ENCODE measurements at regions not wholly inside any gene's neighbourhood (a gene's known extent, or its start where the extent isn't known, plus 50 kb on each side); places are given as distances from the start of the nearest gene placed in this dataset.

GRCh38 chr6:8664070-8664469, 228.7 kb upstream of the SLC35B3 start:
- no peak overlapping the region for H3K27ac ChIP-seq (ENCODE audit: low read length)
- no peak overlapping the region for H3K4me3 ChIP-seq (ENCODE audit: low read depth in 2 of 2, low read length in 2 of 2)
- no peaks in the 10 kb centered on the region for H3K27me3 ChIP-seq (ENCODE audit: control insufficient read depth, insufficient read depth, low read length)
- ATAC-seq (no peak), DNase-seq (ENCODE audit: low read depth, low spot score) (no peak)
- ChIA-PET POLR2A (no interaction called here), CTCF (no interaction called here)
- no peaks in the 10 kb centered on the region for H3K36me3 ChIP-seq (ENCODE audit: control insufficient read depth, insufficient read depth, low read length)
- no peaks in the 10 kb centered on the region for H3K4me1 ChIP-seq (ENCODE audit: control insufficient read depth, insufficient read depth, low read length)
- TF ChIP-seq, protein P1, sequence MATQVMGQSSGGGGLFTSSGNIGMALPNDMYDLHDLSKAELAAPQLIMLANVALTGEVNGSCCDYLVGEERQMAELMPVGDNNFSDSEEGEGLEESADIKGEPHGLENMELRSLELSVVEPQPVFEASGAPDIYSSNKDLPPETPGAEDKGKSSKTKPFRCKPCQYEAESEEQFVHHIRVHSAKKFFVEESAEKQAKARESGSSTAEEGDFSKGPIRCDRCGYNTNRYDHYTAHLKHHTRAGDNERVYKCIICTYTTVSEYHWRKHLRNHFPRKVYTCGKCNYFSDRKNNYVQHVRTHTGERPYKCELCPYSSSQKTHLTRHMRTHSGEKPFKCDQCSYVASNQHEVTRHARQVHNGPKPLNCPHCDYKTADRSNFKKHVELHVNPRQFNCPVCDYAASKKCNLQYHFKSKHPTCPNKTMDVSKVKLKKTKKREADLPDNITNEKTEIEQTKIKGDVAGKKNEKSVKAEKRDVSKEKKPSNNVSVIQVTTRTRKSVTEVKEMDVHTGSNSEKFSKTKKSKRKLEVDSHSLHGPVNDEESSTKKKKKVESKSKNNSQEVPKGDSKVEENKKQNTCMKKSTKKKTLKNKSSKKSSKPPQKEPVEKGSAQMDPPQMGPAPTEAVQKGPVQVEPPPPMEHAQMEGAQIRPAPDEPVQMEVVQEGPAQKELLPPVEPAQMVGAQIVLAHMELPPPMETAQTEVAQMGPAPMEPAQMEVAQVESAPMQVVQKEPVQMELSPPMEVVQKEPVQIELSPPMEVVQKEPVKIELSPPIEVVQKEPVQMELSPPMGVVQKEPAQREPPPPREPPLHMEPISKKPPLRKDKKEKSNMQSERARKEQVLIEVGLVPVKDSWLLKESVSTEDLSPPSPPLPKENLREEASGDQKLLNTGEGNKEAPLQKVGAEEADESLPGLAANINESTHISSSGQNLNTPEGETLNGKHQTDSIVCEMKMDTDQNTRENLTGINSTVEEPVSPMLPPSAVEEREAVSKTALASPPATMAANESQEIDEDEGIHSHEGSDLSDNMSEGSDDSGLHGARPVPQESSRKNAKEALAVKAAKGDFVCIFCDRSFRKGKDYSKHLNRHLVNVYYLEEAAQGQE (IDR thresholded peaks at IDR 0.05; ENCODE audit: insufficient read depth in 1 of 2, low read depth in 2 of 2, low read length in 1 of 2) = no peak
- TF ChIP-seq TCF7L2 (IDR thresholded peaks at IDR 0.05; ENCODE audit: low read depth, low read length) (no peak), SIN3A (IDR thresholded peaks at IDR 0.05; ENCODE audit: borderline replicate concordance, insufficient read depth, low read depth, low read length) (no peak), CTCF (IDR thresholded peaks at IDR 0.05) (no peak), POLR2AphosphoS5 (IDR thresholded peaks at IDR 0.05; ENCODE audit: low read depth, low read length) (no peak)
- in situ Hi-C loops (cut with HindIII; ENCODE audit: low pct_unique_long_range_greater_than_20kb, low sequenced_read_pairs) = no loop called here
- intact Hi-C loops (cut with micrococcal nuclease; ENCODE audit: unreplicated experiment) = no loop called here
- H3K9me3 ChIP-seq (ENCODE audit: control insufficient read depth, insufficient read depth, low read depth, low read length) = no peaks in the 10 kb centered on the region
- BruUV-seq (replicated peaks) = no TSS peak

GRCh38 chr6:8659404-8660189, 224.3 kb upstream of the SLC35B3 start:
- H3K4me1 ChIP-seq (ENCODE audit: control insufficient read depth, insufficient read depth, low read length) = no peaks in the 10 kb centered on the region
- H3K9me3 ChIP-seq (ENCODE audit: control insufficient read depth, insufficient read depth, low read depth, low read length) = no peaks in the 10 kb centered on the region
- POLR2A ChIA-PET = no interaction called here
- no peak for TF ChIP-seq SIN3A (IDR thresholded peaks at IDR 0.05; ENCODE audit: borderline replicate concordance, insufficient read depth, low read depth, low read length)
- TF ChIP-seq CTCF (IDR thresholded peaks at IDR 0.05) = no peak
- no peak for TF ChIP-seq TCF7L2 (IDR thresholded peaks at IDR 0.05; ENCODE audit: low read depth, low read length)
- no peak for TF ChIP-seq POLR2AphosphoS5 (IDR thresholded peaks at IDR 0.05; ENCODE audit: low read depth, low read length)
- TF ChIP-seq, protein P1 (IDR thresholded peaks at IDR 0.05; ENCODE audit: insufficient read depth in 1 of 2, low read depth in 2 of 2, low read length in 1 of 2) = no peak
- in situ Hi-C loops (cut with HindIII; ENCODE audit: low pct_unique_long_range_greater_than_20kb, low sequenced_read_pairs) = no loop called here
- intact Hi-C loops (cut with micrococcal nuclease; ENCODE audit: unreplicated experiment) = no loop called here
- no TSS peak for BruUV-seq (replicated peaks)
- H3K27ac ChIP-seq (ENCODE audit: low read length) = no peak overlapping the region
- no peak overlapping the region for H3K4me3 ChIP-seq (ENCODE audit: low read depth in 2 of 2, low read length in 2 of 2)
- CTCF ChIA-PET = no interaction called here
- ATAC-seq (no peak), DNase-seq (ENCODE audit: low read depth, low spot score) (no peak)
- H3K36me3 ChIP-seq (ENCODE audit: control insufficient read depth, insufficient read depth, low read length) = no peaks in the 10 kb centered on the region
- peaks cover 5% of the 10 kb centered on the region; the same call in 1 of the 2 replicates for H3K27me3 ChIP-seq (ENCODE audit: control insufficient read depth, insufficient read depth, low read length)

Data from Panc1 (cell line).